OCI-LY7 (cell line): ENCODE measurements at regions not wholly inside any gene's neighbourhood (a gene's known extent, or its start where the extent isn't known, plus 50 kb on each side); places are given as distances from the start of the nearest gene placed in this dataset.

ENCODE experiments used
- CTCF ChIP-seq: fragments of 200-600 bp; sonication (generic); conservative IDR thresholded peaks from 2 replicates; pipeline ENCODE4 v1.5.1; 2014; ENCODE audit warnings: mild to moderate bottlenecking, antibody characterized with exemption, low read length, moderate library complexity, mixed read lengths
- EZH2phosphoT487 ChIP-seq: fragments of 200-600 bp; sonication (generic); IDR thresholded peaks from 2 replicates; pipeline ENCODE4 v1.6.1; 2018; ENCODE audit warnings: low read depth, borderline replicate concordance, mild to moderate bottlenecking, mixed run types, antibody characterized with exemption, low read length, moderate library complexity, mixed read lengths

- TF ChIP-seq CTCF (no peak), EZH2phosphoT487 (no peak)
Measured at GRCh38 chr9:83191154-83191553, 128.2 kb upstream of the RASEF start.
